ENCODE measurements at regions not wholly inside any gene's neighbourhood (a gene's known extent, or its start where the extent isn't known, plus 50 kb on each side); places are given as distances from the start of the nearest gene placed in this dataset.
"Not testable (repeated sequence)": the region's sequence is repeated elsewhere in the genome, so short reads cannot be mapped to it uniquely, and the experiment has no call there.

DNA sequence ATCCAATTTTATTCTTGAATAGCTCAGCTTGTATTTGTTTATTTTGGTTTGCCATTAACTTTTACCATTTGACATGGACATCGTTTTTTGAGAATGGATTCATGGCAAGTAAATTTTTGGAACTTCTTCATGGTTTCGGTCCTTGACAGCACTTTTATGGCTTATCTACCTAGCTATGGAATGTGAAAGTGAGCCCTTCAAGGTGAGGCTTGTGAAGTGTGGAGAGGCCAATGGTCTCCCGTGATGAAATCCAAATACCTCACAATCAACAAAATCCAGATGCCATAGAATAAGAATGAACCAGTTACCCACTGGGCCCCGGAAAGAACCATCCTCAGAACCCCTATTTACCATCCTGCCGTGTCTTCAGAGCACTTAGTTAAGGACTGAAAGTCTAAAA, 978.8 kb downstream of the FSCB start:
- no peak for DNase-seq

DNA sequence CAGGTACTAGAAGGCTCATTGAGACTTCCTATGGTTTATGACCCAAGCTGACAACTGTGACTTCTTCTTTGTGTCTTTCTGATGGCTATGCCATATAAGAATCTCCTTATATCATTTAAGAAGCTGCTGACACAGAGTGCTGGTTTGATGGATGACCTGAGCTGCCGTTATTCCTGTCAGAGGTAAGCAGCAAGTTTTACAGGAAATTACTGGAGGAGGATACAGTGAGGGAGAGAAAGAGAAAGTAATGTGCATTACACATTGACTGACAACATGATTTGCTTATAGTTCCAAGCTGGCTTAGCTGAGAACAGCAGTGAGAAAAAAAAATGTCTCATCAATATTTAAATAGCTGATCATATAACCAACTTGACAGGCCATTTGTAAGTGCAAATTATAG, 981.4 kb downstream of the FSCB start:
- DNase-seq, result no peak

- no peak for DNase-seq
Measured at GRCh38 chr14:43522901-43523300, 984.2 kb downstream of the FSCB start.

- no peak for DNase-seq
Measured at GRCh38 chr14:43522191-43522590, 984.9 kb downstream of the FSCB start.

DNA sequence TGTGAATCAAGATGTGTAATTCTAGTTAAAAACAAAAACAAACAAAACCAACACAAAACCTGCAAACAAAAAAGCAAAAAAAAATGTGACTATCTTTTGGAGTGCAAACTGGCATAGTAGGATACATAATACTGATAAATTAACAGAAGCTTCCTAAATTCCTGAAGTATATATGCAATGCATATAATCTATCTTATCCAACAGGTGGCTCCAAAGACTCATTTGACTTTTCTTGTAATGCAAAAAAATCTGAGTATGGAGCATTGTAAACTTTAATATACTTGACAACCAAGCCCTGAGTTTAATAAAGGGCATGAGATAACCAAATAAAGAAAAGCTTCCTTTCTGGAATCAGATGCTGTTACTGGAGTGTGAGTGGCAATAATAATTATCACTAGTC, 1003.6 kb downstream of the FSCB start:
- DNase-seq, result no peak

- DNase-seq, result not testable (repeated sequence)
Measured at GRCh38 chr14:43492359-43492758, 1014.7 kb downstream of the FSCB start.

DNA sequence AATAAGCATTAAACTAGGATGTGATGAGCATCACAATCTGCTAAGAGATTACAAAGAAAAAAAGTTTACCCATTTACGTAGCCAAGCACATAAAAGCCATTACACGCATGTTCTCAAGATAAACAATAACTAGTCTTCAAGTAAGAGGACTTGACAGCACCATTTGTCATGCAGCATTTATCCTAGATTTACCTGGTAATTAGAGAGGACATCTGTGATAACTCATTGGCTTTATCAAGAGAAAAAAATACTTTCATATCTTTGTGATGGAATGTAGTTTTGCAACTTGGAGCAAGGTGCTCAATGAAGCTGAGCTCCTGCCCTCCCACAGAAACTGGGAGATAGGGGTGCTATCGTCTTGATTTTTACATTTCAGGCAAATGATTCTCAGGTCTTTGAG, 1023.7 kb downstream of the FSCB start:
- no peak for DNase-seq

DNA sequence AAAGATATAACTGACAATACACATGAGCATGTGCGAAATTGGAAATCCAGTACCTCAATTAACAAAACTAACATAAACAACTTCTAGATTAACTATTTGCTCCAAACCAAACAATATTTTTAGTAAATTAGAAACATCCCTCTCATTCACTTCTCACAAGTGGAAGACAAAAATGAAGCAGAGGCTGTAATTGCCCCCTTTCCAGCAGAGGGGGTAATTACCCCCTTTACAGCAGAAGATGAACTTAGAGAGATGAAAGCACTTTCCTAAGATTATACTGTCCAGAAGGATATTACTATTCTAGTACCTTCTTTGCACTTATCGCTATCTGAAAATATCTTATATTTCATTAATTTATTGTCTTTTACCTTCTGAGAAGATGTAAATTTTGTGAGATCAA, 1025.2 kb downstream of the FSCB start:
- DNase-seq, result no peak

- DNase-seq, result no peak
Measured at GRCh38 chr14:43480976-43481375, 1026.1 kb downstream of the FSCB start.

DNA sequence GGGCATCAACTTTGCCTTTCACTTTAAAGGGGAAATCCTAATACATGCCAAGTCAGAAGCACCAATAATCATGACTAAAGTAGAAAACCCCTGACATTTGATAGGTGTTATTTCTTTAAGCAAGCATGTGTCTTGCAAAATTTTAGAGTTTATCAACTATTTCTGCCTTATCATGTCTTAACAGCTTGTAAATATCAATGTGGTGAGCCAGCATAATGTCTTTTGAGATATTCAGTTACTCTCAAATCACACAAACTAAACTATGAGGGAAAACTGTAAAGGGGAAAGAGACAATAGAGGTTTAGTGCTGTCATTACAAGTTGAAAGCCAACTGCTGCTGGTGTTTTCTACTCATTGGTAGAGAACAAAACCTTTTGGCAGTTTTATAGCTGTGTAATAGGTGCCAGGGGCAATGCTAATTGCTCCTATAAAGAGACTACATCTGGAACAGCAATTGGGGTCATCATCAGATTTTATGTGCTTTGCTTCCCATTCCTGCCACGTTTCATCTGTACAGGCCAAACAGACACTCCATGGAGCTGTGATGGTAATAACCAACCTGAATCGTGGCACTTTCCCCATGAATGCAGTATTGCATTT, 1027.4 kb downstream of the FSCB start:
- DNase-seq, result no peak

DNA sequence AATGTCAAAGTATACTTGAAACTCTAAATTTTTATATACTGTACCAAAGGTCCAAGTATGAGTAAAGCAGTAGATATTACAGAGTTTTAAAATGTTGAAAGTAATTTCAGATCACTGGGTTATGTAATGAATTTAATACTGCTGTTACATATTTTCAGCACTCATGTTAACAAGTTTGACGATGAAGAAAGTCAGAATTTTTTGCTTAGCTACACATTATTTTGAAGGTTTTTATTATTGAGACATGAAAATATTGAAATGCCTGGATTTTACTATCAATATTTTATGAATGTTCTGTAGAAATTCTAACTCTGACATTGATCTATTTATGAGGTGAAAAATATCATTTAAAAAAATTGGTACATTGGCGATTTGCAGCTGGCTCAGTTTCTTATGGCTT, 1030.3 kb downstream of the FSCB start:
- no peak for DNase-seq

DNA sequence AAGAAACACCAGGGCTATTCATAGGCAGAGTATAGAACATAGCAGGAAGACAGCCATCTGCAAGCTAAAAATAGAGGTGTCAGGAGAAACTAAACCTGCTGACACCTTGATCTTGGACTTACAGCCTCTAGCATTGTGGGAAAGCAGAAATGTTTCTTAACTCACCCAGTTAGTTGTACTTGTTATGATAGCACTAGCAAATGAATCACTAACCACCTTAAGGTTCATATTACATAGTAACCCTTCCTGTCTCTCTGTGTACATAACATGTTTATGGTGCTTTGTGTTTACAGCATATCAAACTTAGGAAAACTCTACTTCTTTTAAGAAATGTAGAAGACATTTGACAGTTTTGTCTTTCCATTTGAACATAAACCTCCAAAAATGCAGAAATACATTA, 1031.3 kb downstream of the FSCB start:
- no peak for DNase-seq

- DNase-seq, result no peak
Measured at GRCh38 chr14:43471595-43471994, 1035.5 kb downstream of the FSCB start.

- DNase-seq, result no peak
Measured at GRCh38 chr14:43464968-43465367, 1042.1 kb downstream of the FSCB start.

DNA sequence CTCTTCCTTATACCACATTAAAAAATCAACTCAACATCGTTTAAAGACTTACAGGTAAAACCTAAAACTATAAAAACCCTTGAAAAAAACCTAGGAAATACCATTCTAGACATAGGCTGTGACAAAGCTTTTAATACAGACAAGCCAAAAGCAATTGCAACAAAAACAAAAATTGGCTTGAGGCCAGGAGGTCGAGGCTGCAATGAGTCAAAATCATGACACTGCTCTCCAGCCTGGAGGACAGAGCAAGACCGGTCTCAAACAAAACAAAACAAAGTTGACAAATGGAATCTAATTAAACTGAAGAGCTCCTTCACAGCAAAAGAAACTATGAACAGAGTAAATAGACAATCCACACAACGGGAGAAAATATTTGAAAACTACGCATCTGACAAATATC, 1057.8 kb downstream of the FSCB start:
- DNase-seq, result no peak

DNA sequence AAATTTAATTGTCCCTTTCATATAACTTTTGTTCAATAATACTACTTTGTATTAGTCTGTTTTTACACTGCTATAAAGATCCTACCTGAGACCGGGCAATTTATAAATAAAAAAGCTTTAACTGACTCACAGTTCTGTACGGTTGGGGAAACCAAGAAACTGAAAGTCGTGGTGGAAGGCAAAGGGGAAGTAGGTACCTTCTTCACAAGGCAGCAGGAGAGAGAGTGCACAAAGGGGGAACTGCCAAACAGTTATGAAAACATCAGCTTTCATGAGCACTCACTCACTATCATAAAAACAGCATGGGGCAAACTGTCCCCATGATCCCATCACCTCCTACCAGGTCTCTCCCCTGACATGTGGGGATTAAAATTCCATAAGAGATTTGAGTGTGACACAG, 1069.0 kb downstream of the FSCB start:
- no peak for DNase-seq

DNA sequence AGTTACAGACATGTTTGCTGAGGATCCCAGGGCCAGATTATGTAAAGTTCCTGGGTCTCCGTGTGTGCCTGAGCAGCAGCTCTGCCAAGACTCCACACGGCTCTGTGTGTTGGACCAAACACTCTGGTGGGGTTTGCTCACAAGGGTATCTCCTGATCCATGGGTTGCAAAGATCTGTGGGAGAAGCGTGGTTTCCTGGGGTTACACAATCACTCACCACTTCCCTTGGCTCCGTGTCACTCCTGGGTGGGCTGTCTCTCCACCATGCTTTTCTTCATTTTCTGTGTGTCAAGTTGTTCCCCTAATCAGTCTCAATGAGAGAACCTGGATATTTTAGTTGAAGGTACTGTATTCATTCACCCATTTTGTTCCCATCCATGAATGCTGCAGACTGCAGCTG, 1088.8 kb downstream of the FSCB start:
- DNase-seq, result no peak

DNA sequence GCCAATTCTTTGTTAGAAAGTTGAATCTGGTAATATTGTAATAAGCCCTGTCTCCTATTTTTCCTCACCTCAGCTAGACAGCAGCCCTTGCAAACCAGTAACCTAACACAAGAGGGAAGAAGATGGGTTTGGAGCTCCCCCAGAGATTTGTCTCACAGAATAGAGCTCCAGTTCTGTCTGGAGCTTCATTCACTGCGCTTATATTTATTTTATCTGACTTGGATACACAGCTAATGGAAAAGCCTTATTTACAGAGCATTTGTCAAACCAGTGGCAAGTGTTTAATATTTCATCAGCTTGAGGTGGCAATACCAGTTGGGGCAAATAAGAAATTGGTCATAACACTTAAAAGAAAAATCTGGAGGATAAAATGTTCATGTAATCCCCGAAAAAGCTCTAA, 1094.0 kb downstream of the FSCB start:
- DNase-seq, result no peak

DNA sequence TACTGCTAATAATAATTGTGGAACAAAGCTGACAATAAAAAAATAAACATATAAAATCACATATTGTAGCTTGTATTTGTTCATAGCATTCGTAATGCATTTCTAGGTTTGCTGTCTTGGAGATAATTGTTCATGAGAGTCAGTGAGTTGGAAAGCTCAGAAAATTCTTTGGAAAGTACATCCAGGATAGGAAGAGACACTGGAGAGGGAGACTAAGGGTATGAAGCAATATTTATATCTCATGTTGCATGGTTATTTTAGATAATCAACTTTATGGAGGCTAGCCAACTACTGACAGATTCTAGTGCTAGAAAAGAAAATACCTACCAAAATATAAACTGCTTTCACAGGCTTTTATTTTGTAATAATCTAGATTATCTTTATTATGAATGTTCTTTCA, 1095.2 kb downstream of the FSCB start:
- no peak for DNase-seq

DNA sequence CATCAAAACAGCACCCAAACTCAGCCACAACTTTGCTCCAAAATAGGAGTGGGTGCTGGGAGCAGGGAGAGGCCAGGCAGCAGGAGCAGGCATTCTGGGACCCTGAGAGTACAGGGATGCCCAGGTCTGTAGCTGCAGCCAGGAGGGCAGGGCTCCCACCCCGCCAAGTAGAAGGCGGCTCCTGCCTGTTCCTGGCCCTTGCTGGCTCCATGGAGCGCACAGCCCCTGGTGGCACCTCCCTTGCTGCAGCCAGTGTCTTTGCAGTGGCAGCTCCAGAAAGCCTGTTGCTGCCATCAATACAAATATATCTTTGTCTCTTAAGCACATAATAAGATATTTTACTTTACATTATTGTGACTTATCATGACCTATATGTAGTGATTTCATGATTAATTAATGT, 1096.5 kb downstream of the FSCB start:
- DNase-seq, result no peak

GRCh38 chr14:43408472-43408871, 1098.6 kb downstream of the FSCB start:
- no peak for DNase-seq

- no peak for DNase-seq
Measured at GRCh38 chr14:43407706-43408105, 1099.4 kb downstream of the FSCB start.

DNA sequence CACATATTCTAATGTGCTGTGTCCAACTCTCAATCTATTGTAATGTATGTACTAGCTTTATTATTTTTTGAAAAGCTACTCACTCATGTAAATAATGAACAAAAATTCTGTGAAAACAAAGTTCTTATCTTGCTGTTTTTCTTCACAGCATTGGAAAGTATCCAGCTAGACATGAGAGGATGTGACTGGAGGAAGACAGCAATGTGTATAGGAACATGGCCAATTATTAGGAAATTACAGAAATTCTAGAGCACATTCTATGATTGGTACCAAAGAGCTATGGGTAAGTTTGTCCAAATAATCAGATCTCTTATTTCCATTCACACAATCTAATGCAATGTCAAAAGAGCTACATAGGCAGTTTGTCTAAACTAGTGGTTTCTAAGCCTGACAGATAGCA, 1100.2 kb downstream of the FSCB start:
- no peak for DNase-seq

GRCh38 chr14:43399289-43399688, 1107.8 kb downstream of the FSCB start:
- no peak for DNase-seq

DNA sequence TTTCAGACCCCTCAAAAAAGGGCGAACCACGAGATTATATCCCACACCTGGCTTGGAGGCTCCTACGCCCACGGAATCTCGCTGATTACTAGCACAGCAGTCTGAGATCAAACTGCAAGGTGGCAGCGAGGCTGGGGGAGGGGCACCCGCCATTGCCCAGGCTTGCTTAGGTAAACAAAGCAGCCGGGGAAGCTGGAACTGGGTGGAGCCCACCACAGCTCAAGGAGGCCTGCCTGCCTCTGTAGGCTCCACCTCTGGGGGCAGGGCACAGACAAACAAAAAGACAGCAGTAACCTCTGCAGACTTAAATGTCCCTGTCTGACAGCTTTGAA, 1136.6 kb downstream of the FSCB start:
- not testable (repeated sequence) for DNase-seq

Data from activated naive CD4-positive, alpha-beta T cell treated with anti-CD3 and anti-CD28 coated beads, Interleukin-2, amount 50 U/mL, for 16 hours (primary cell).